Heart right ventricle (tissue), 16 donors: ENCODE measurements at regions not wholly inside any gene's neighbourhood (a gene's known extent, or its start where the extent isn't known, plus 50 kb on each side); places are given as distances from the start of the nearest gene placed in this dataset.

Experiments
- ATAC-seq, 8 donors: fragments of 200-7000 bp; cut with Tn5 transposase; one replicate each; pipeline ENCODE4 v1.9.1; 2020; ENCODE audit warnings: mild to moderate bottlenecking in 8 of 8, moderate library complexity in 8 of 8, moderate number of reproducible peaks in 1 of 8
- DNase-seq, 2 donors: peaks; one replicate each; pipeline ENCODE4 v3.0.0-alpha.2; 2020
- H3K27ac ChIP-seq, 10 donors: fragments of 200-600 bp; sonication (generic) in 2 of 10; one replicate each; pipeline versions ENCODE4 v1.5.0 to v1.8.0; 2020 to 2022; ENCODE audit warnings: mild to moderate bottlenecking in 3 of 10
- H3K27me3 ChIP-seq, 7 donors: fragments of 200-600 bp; one replicate each; pipeline ENCODE4 v1.8.0; 2021 to 2022; ENCODE audit warnings: mild to moderate bottlenecking in 2 of 7
- H3K36me3 ChIP-seq, 9 donors: fragments of 200-600 bp; sonication (generic) in 1 of 9; one replicate each; pipeline versions ENCODE4 v1.5.0 to v1.8.0; 2020 to 2022; ENCODE audit warnings: mild to moderate bottlenecking in 2 of 9
- H3K4me1 ChIP-seq, 9 donors: fragments of 200-600 bp; sonication (generic) in 1 of 9; one replicate each; pipeline versions ENCODE4 v1.5.0 to v1.8.0; 2020 to 2022; ENCODE audit warnings: mild to moderate bottlenecking in 4 of 9
- H3K4me3 ChIP-seq, 10 donors: fragments of 200-600 bp; sonication (generic) in 2 of 10; one replicate each; pipeline versions ENCODE4 v1.5.0 to v1.8.0; 2020 to 2022; ENCODE audit warnings: mild to moderate bottlenecking in 7 of 10, moderate library complexity in 2 of 10
- H3K9me3 ChIP-seq, 11 donors: fragments of 200-600 bp in 10 of 11; sonication (generic) in 2 of 11; one replicate each; pipeline versions ENCODE4 v1.5.0 to v1.8.0; 2013 to 2022; ENCODE audit warnings: mild to moderate bottlenecking in 2 of 11, control low read depth in 1 of 11, moderate library complexity in 1 of 11
- CTCF ChIP-seq, 9 donors: fragments of 200-600 bp; sonication (generic) in 2 of 9; IDR thresholded peaks; one replicate each; pipeline versions ENCODE4 v1.5.0 to v1.8.0; 2021 to 2022; ENCODE audit warnings: antibody characterized with exemption in 9 of 9, mild to moderate bottlenecking in 5 of 9, moderate library complexity in 1 of 9
- WGBS, 2 donors: extraction: QIAGEN DNeasy Blood & Tissue Kit; methylation state at CpG; one replicate each; pipeline ENCODE4 v1.1.7; 2013; ENCODE audit warnings: inconsistent platforms in 1 of 2; 5-methylcytosine and 5-hydroxymethylcytosine counted together
- intact Hi-C, 10 donors: fragments of 100-400 bp; cut with DNase I; formaldehyde crosslinking; loops; one replicate each; pipeline versions ENCODE4 v1.11.1 to v1.14.2; 2022
- donor health status: Arrhythmogenic right ventricular cardiomyopathy.
- donor health status: ischemic (EF 13 %, LVEDD 7.1; RV severe dilation, severe dysfunction).
- donor health status: healthy with polysubstance abuse.
- donor health status: DM: no; HTN: yes; CAD: no.
- donor health status: DM: no; HTN: no; CAD: no.
- donor health status: ischemic (EF 25% LVEDD 6.9; RV normal size, moderate dysfunction).
- donor health status: ischemic (EF 25% LVEDD 5.7; RV mildly dilated, moderate dysfunction).
- donor health status: healthy.
- donor health status: DM: yes; HTN: yes; CAD: no.
- donor health status: Ischemic cardiomyopathy.
- donor health status: ischemic (EF 35%, LVEDD 5.7; RV mildly dilated, moderate dysfunction).
- donor health status: nonischemic (EF 11% LVEDD 7.7; RV severe dilation, severe dysfunction).
- donor health status: DM: yes; HTN: yes; CAD: no.
- donor health status: PGD.
- donor health status: ischemic (EF 29% LVEDD 5.4; RV normal size, mild dysfunction).
- donor health status: nonischemic (EF 23%, LVEDD 6.1; RV moderate dilation, normal function).

- Histone ChIP-seq H3K36me3 (no peaks in the 10 kb centered on the region), H3K27me3 (peaks cover 0 to 5% (median 0%) of the 10 kb centered on the region in 7 donors), H3K27ac (no peak overlapping the region), H3K4me3 (no peak overlapping the region), H3K4me1 (no peaks in the 10 kb centered on the region), H3K9me3 (no peaks in the 10 kb centered on the region)
- ATAC-seq (no peak), DNase-seq (no peak)
- no peak for TF ChIP-seq CTCF (IDR thresholded peaks at IDR 0.05)
- WGBS, 2 donors: 83 to 97% methylated on average over 1 of the region's 1 CpG
- intact Hi-C loops: no loop called here
Observed at GRCh38 chr16:63808730-63809129, 1313.1 kb downstream of the CDH11 start.

GRCh38 chr16:63806794-63807506, 1314.9 kb downstream of the CDH11 start:
- ATAC-seq (no peak), DNase-seq (no peak)
- 81 to 88% methylated on average over 3 of the region's 3 CpGs for WGBS, 2 donors
- Histone ChIP-seq H3K4me1 (no peaks in the 10 kb centered on the region), H3K27ac (no peak overlapping the region), H3K36me3 (no peaks in the 10 kb centered on the region), H3K4me3 (no peak overlapping the region), H3K9me3 (no peaks in the 10 kb centered on the region), H3K27me3 (peaks cover 0 to 5% (median 0%) of the 10 kb centered on the region in 7 donors)
- intact Hi-C loops: no loop called here
- no peak for TF ChIP-seq CTCF (IDR thresholded peaks at IDR 0.05)

- no peaks in the 10 kb centered on the region for H3K27me3 ChIP-seq
- no peak for DNase-seq
- no peak overlapping the region for H3K4me3 ChIP-seq
- ATAC-seq: no peak
- 71 to 82% methylated on average over 2 of the region's 2 CpGs for WGBS, 2 donors
- intact Hi-C loops: no loop called here
- no peaks in the 10 kb centered on the region for H3K4me1 ChIP-seq
- no peaks in the 10 kb centered on the region for H3K36me3 ChIP-seq
- no peak for TF ChIP-seq CTCF (IDR thresholded peaks at IDR 0.05)
- H3K27ac ChIP-seq: no peak overlapping the region
- H3K9me3 ChIP-seq: peaks cover 0 to 15% (median 0%) of the 10 kb centered on the region in 11 donors
Observed at GRCh38 chr16:63804126-63804525, 1317.7 kb downstream of the CDH11 start.

- Histone ChIP-seq H3K9me3 (peaks cover 0 to 52% (median 0%) of the 10 kb centered on the region in 11 donors), H3K4me3 (no peak overlapping the region), H3K27me3 (no peaks in the 10 kb centered on the region), H3K27ac (no peak overlapping the region), H3K4me1 (peaks cover 0 to 9% (median 0%) of the 10 kb centered on the region in 9 donors), H3K36me3 (no peaks in the 10 kb centered on the region)
- DNase-seq (no peak), ATAC-seq (no peak)
- WGBS, 2 donors: 82 to 92% methylated on average over 2 of the region's 2 CpGs
- intact Hi-C loops: no loop called here
- TF ChIP-seq CTCF (IDR thresholded peaks at IDR 0.05): peak in 5 of 9 donors; percentile 11 to 30 (median 15)
Observed at GRCh38 chr16:63789603-63790002, 1332.3 kb downstream of the CDH11 start.
